Upper lobe of right lung (tissue), 1 donor: ENCODE measurements at regions not wholly inside any gene's neighbourhood (a gene's known extent, or its start where the extent isn't known, plus 50 kb on each side); places are given as distances from the start of the nearest gene placed in this dataset.
A peak's percentile ranks its signal among the peaks of the same experiment; 100 is the strongest.

Experiments
- ATAC-seq: fragments of 200-7000 bp; cut with Tn5 transposase; one replicate; pipeline ENCODE4 v1.9.1; 2020; ENCODE audit warnings: mild to moderate bottlenecking, moderate library complexity
- DNase-seq: peaks from one replicate; pipeline ENCODE4 v3.0.0-alpha.2; 2020
- H3K27ac ChIP-seq: fragments of 200-600 bp; one replicate; pipeline ENCODE4 v1.8.0; 2022
- H3K27me3 ChIP-seq: fragments of 200-600 bp; one replicate; pipeline ENCODE4 v1.8.0; 2022; ENCODE audit warnings: mild to moderate bottlenecking
- H3K36me3 ChIP-seq: fragments of 200-600 bp; one replicate; pipeline ENCODE4 v1.8.0; 2022
- H3K4me1 ChIP-seq: fragments of 200-600 bp; one replicate; pipeline ENCODE4 v1.8.0; 2022
- H3K4me3 ChIP-seq: fragments of 200-600 bp; one replicate; pipeline ENCODE4 v1.8.0; 2022; ENCODE audit warnings: mild to moderate bottlenecking
- H3K9me3 ChIP-seq: fragments of 200-600 bp; one replicate; pipeline ENCODE4 v1.8.0; 2022
- CTCF ChIP-seq: fragments of 200-600 bp; IDR thresholded peaks from one replicate; pipeline ENCODE4 v1.8.0; 2022; ENCODE audit warnings: antibody characterized with exemption
- intact Hi-C: fragments of 100-400 bp; cut with DNase I; formaldehyde crosslinking; loops from one replicate; pipeline ENCODE4 v1.11.0; 2022
- donor health status: DM: no; HTN: yes; CAD: no; lungs with severe emphysema.

- intact Hi-C loops, result no loop called here
- TF ChIP-seq CTCF, result no peak
- DNase-seq (no peak), ATAC-seq (no peak)
- no peaks in the 10 kb centered on the region for H3K9me3 ChIP-seq
- no peaks in the 10 kb centered on the region for H3K36me3 ChIP-seq
- no peak overlapping the region for H3K4me3 ChIP-seq
- H3K27me3 ChIP-seq, result no peaks in the 10 kb centered on the region
- H3K27ac ChIP-seq, result no peak overlapping the region
- no peaks in the 10 kb centered on the region for H3K4me1 ChIP-seq
Measured at GRCh38 chr6:140872885-140873284, 1259.8 kb upstream of the GJE1 start.

- no peak for TF ChIP-seq CTCF
- H3K27ac ChIP-seq, result no peak overlapping the region
- intact Hi-C loops, result no loop called here
- ATAC-seq (no peak), DNase-seq (no peak)
- H3K4me1 ChIP-seq, result no peaks in the 10 kb centered on the region
- H3K36me3 ChIP-seq, result no peaks in the 10 kb centered on the region
- no peak overlapping the region for H3K4me3 ChIP-seq
- H3K27me3 ChIP-seq, result no peaks in the 10 kb centered on the region
- no peaks in the 10 kb centered on the region for H3K9me3 ChIP-seq
Measured at GRCh38 chr6:140871911-140872310, 1260.8 kb upstream of the GJE1 start.

GRCh38 chr6:140867336-140867735, 1265.4 kb upstream of the GJE1 start:
- no peaks in the 10 kb centered on the region for H3K4me1 ChIP-seq
- H3K27ac ChIP-seq, result no peak overlapping the region

GRCh38 chr6:140858381-140858971, 1274.2 kb upstream of the GJE1 start:
- intact Hi-C loops, result no loop called here
- H3K4me3 ChIP-seq, result no peak overlapping the region
- no peaks in the 10 kb centered on the region for H3K36me3 ChIP-seq
- H3K4me1 ChIP-seq, result peaks cover 11% of the 10 kb centered on the region
- H3K27ac ChIP-seq, result peak overlapping the region; percentile 43
- no peak for ATAC-seq
- TF ChIP-seq CTCF, result no peak
- no peaks in the 10 kb centered on the region for H3K9me3 ChIP-seq
- no peaks in the 10 kb centered on the region for H3K27me3 ChIP-seq
- DNase-seq, result no peak

More at GRCh38 chr6:140867336-140867735, 1265.4 kb upstream of the GJE1 start:
- ATAC-seq (no peak), DNase-seq (no peak)
- no peak for TF ChIP-seq CTCF
- intact Hi-C loops, result no loop called here
- no peaks in the 10 kb centered on the region for H3K9me3 ChIP-seq
- H3K36me3 ChIP-seq, result no peaks in the 10 kb centered on the region
- H3K4me3 ChIP-seq, result no peak overlapping the region
- H3K27me3 ChIP-seq, result no peaks in the 10 kb centered on the region

- TF ChIP-seq CTCF, result no peak
- H3K27me3 ChIP-seq, result no peaks in the 10 kb centered on the region
- H3K36me3 ChIP-seq, result no peaks in the 10 kb centered on the region
- H3K4me1 ChIP-seq, result peaks cover 11% of the 10 kb centered on the region
- no peak overlapping the region for H3K4me3 ChIP-seq
- H3K9me3 ChIP-seq, result no peaks in the 10 kb centered on the region
- intact Hi-C loops, result no loop called here
- ATAC-seq, result peak; percentile 89
- H3K27ac ChIP-seq, result peak overlapping the region; percentile 43
- DNase-seq, result no peak
Measured at GRCh38 chr6:140857739-140858380, 1274.9 kb upstream of the GJE1 start.

- no peaks in the 10 kb centered on the region for H3K36me3 ChIP-seq
Measured at GRCh38 chr6:140855520-140855919, 1277.2 kb upstream of the GJE1 start.

More at GRCh38 chr6:140855520-140855919, 1277.2 kb upstream of the GJE1 start:
- Histone ChIP-seq H3K27me3 (no peaks in the 10 kb centered on the region), H3K9me3 (no peaks in the 10 kb centered on the region), H3K27ac (no peak overlapping the region), H3K4me1 (peaks cover 11% of the 10 kb centered on the region), H3K4me3 (no peak overlapping the region)
- no peak for DNase-seq
- TF ChIP-seq CTCF, result no peak
- ATAC-seq, result no peak
- intact Hi-C loops, result no loop called here
